ENCODE measurements at regions not wholly inside any gene's neighbourhood (a gene's known extent, or its start where the extent isn't known, plus 50 kb on each side); places are given as distances from the start of the nearest gene placed in this dataset.

DNA sequence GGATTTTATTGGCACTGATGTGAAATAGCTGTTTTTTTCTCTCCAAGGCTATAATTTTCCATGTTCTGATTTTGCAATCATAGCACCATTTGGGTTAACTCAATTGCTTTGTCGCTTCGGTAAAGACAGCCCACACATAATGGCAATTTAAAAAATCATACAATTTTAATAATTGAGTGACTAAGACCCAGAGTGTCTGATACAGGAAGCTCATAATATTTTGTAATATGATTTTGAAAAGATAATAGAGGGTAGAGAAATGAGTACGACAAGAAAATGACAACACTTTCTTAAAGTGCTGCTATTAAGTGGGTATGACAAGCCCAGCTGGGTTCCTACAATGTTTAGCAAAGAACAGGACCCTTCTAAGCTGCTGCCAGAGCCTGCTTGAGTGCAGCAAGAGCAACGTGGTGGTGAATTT, 439.1 kb downstream of the METTL15 start:
- TF ChIP-seq ZNF274 (IDR thresholded peaks at IDR 0.05; ENCODE audit: low read depth, low read length) (no peak), YY1 (IDR thresholded peaks at IDR 0.05; ENCODE audit: insufficient read depth, insufficient read length) (no peak), SUZ12 (IDR thresholded peaks at IDR 0.05; ENCODE audit: extremely low read depth, insufficient read depth, insufficient read length) (no peak)

Measured in NT2/D1 (cell line).